GM18909 (cell line): ENCODE measurements at regions not wholly inside any gene's neighbourhood (a gene's known extent, or its start where the extent isn't known, plus 50 kb on each side); places are given as distances from the start of the nearest gene placed in this dataset.
"Not testable (repeated sequence)": the region's sequence is repeated elsewhere in the genome, so short reads cannot be mapped to it uniquely, and the experiment has no call there.

Experiments
- ATAC-seq: cut with Tn5 transposase; IDR thresholded peaks from one replicate; pipeline ENCODE4 v1.9.1; 2021; ENCODE audit warnings: mild to moderate bottlenecking; ENCODE audit not compliant: unreplicated experiment, poor library complexity

- no peak for ATAC-seq
Measured at GRCh38 chr2:37802211-37802752, 122.8 kb upstream of the RMDN2 start.

GRCh38 chr2:37802899-37803379 lies 122.1 kb upstream of the RMDN2 start:
- no peak for ATAC-seq

- ATAC-seq: not testable (repeated sequence)
Measured at GRCh38 chr2:37806004-37806403, 119.1 kb upstream of the RMDN2 start.

- ATAC-seq: no peak
Measured at GRCh38 chr2:37809525-37809924, 115.6 kb upstream of the RMDN2 start.

- no peak for ATAC-seq
Measured at GRCh38 chr2:37809931-37810570, 115.0 kb upstream of the RMDN2 start.

- ATAC-seq: no peak
Measured at GRCh38 chr2:37812414-37812813, 112.7 kb upstream of the RMDN2 start.

GRCh38 chr2:37812941-37813730 lies 112.0 kb upstream of the RMDN2 start:
- no peak for ATAC-seq

DNA sequence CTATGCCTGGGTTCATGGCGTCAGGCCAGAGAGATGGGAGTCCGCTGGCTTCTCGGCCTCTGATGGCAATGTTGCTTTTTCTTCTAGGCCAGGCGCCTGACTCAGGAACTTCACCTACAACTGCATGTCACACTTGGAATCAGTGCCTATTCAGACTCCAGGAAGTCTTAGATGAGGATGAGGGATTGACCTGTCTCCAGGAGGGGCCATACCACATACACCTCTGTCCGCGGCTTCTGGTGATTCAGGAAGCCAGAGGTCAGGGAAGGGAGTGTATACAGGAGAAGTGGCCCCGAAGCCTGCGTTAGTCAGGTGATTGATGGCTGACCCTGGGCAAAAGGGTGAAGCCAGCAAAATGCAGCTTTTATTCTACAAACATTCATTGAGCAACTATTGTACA lies 109.1 kb upstream of the RMDN2 start:
- ATAC-seq: no peak

- ATAC-seq: no peak
Measured at GRCh38 chr2:37816686-37817085, 108.4 kb upstream of the RMDN2 start.

DNA sequence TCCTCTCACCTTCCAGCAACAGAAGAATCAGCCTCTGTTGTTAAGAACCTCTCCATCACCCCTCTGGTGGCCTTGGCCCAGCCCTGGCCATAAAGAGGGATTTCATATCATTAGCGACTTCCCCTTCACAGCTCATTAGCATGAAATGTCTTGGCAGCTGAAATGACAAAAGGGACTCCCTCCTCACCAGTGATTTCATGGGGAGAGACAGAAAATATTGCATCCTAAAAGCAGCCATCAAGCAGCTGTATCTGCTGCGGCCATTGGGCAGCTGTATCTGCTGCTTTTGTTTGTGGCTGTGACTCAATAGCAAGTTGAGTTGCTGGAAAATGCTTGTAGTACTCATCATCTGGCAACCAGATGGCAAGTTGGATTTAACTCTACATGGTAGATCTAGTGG lies 105.9 kb upstream of the RMDN2 start:
- ATAC-seq: no peak

- no peak for ATAC-seq
Measured at GRCh38 chr2:37820471-37820986, 104.6 kb upstream of the RMDN2 start.

DNA sequence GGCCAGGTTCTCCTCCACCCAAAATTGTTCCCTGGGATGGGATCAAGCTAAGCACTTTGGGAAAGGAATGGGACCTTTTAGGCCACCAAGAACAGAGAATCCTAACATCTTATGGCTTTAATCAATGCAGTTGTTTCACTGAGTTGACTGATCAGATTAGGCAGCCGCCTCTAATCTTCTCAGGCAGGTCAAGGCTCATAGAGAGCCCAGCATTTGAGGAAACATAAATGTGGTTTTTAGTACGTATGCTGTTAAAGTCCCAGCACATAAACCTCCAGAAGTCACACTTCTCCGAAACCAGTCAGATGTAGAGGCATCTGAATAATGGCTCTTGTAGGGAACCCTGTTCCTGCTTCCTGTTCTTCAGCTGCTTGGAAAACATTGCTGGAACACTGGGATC lies 99.5 kb upstream of the RMDN2 start:
- no peak for ATAC-seq

DNA sequence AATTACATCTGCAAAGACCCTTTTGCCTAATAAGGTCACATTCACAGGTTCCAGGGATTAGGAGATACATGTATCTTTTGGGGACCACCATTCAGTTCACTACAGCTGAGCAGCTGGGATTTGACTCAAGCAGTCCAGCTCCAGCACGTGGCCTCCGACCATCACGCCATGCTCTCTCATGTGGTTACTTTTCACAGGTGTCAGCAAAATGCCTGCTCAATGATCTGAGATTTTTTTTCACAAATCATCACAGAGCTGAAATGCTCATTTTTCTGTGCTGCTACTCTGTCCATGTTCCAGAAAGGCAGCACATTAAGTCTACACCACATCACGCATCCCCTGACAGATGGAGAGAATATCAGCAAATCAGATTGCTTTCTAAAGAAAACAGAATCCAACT lies 98.5 kb upstream of the RMDN2 start:
- ATAC-seq: no peak

DNA sequence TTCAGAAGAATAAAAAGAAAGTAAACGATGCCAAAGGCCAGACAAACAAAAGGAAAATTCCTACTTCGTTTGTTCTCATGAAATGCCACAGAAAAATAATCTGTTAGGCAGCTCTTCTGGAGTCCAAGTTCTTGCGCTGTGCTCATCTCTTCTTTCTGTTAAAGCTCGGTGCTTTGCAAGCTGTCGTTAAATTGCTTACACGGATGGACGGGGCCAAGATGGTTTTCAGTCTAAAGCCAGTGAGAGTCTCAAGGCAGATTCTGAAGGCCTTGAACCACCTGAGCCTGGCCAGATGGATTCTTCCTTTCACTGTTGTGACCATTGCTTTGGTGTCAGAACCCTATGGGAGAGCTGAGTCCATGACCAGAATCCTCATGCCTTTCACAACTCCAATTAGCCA lies 97.6 kb upstream of the RMDN2 start:
- ATAC-seq: no peak

GRCh38 chr2:37827911-37828511 lies 97.1 kb upstream of the RMDN2 start:
- no peak for ATAC-seq

GRCh38 chr2:37829202-37829601 lies 95.9 kb upstream of the RMDN2 start:
- no peak for ATAC-seq

DNA sequence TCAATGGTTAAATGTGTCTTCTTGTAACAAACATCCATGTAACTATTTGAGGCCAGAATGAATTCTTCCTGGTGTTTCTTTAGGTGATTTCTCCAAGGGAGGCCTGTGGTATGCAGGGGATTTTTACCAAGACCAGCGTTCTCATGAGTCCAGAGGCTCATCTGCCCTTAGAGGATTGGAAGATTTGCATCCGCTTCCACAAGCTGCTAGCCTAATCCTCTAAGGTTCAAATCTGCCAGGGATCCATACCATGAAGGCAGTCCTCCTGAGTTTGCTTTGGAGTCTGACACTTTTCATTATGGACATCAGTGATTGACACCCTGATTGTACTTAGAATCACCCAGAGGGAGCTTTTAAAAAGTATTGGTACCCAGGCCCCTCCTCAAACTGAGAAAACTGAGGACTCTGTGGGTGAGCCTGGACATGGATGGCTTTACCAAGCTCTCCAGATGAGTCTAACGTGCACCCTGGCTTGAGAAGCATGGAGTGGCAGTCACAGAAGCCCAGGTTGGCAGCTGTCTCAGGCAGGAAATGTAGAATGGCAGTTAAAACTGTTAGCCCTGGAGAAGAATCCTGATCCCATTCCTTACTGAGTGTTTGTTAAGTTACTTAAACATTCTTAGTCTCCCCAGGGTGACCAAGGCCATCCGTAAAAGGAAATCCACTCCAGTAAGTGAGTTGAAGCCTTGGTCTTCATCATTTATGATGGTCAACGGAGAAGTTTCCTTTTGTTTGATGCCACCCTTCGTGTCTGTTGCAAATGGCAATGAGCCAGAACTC lies 95.3 kb upstream of the RMDN2 start:
- no peak for ATAC-seq

DNA sequence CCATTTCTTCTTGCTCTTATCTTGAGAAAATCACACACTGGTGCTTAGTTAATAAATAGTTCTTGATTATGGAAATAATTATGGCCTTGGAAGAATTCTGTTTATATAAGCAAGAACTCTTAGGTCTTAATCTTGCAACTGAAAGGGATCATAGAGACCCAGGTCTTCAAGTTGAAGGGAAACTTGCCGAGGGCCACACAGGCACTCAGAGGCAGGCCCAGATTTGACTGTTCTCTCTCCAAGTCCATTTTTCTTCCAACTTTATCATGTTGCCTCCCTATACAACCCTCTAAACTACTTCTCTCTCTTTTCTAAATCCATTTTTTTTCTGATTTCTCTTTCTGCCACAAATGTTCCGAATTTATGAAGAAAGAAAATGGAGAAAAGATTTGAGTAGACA lies 94.5 kb upstream of the RMDN2 start:
- ATAC-seq: no peak

GRCh38 chr2:37831081-37831780 lies 93.9 kb upstream of the RMDN2 start:
- no peak for ATAC-seq
